Fibroblast of villous mesenchyme (primary cell): ENCODE measurements at regions not wholly inside any gene's neighbourhood (a gene's known extent, or its start where the extent isn't known, plus 50 kb on each side); places are given as distances from the start of the nearest gene placed in this dataset.

Experiments
- DNase-seq: peaks from one replicate; pipeline ENCODE4 v3.0.0-alpha.2; 2010; ENCODE audit warnings: low read depth
- H3K4me3 ChIP-seq: 2 replicates; pipeline ENCODE4 v1.5.1; 2011; ENCODE audit warnings: low read depth, mild to moderate bottlenecking, low read length
- CTCF ChIP-seq: IDR thresholded peaks from 2 replicates; pipeline ENCODE4 v1.5.1; 2012; ENCODE audit warnings: low read depth, mild to moderate bottlenecking, low read length; ENCODE audit not compliant: insufficient read depth

- peak; percentile 54 for DNase-seq
- H3K4me3 ChIP-seq: no peak overlapping the region
- TF ChIP-seq CTCF: no peak
Measured at GRCh38 chr3:150097588-150097890, 126.8 kb upstream of the PFN2 start.

GRCh38 chr3:150096700-150097587, 126.2 kb upstream of the PFN2 start:
- H3K4me3 ChIP-seq: no peak overlapping the region
- TF ChIP-seq CTCF: no peak
- DNase-seq: no peak

- H3K4me3 ChIP-seq: no peak overlapping the region
- no peak for TF ChIP-seq CTCF
- DNase-seq: peak; percentile 34
Measured at GRCh38 chr3:150094150-150094933, 123.6 kb upstream of the PFN2 start.

GRCh38 chr3:150091626-150092025, 120.9 kb upstream of the PFN2 start:
- no peak for DNase-seq
- no peak overlapping the region for H3K4me3 ChIP-seq
- TF ChIP-seq CTCF: no peak

GRCh38 chr3:150090877-150091276, 120.2 kb upstream of the PFN2 start:
- no peak for TF ChIP-seq CTCF
- no peak overlapping the region for H3K4me3 ChIP-seq
- DNase-seq: no peak

- H3K4me3 ChIP-seq: no peak overlapping the region
- DNase-seq: no peak
- TF ChIP-seq CTCF: no peak
Measured at GRCh38 chr3:150090006-150090405, 119.3 kb upstream of the PFN2 start.
